ENCODE measurements at regions not wholly inside any gene's neighbourhood (a gene's known extent, or its start where the extent isn't known, plus 50 kb on each side); places are given as distances from the start of the nearest gene placed in this dataset.

- Histone ChIP-seq H3K27ac (ENCODE audit: insufficient read depth, low read depth, low read length, poor library complexity, severe bottlenecking) (no peak overlapping the region), H3K4me3 (ENCODE audit: insufficient read depth, low read depth, low read length) (no peak overlapping the region), H3K27me3 (ENCODE audit: control insufficient read depth, insufficient read depth, low read length, poor library complexity, severe bottlenecking) (no peaks in the 10 kb centered on the region), H3K9me3 (ENCODE audit: control insufficient read depth, low read length) (no peaks in the 10 kb centered on the region), H3K36me3 (ENCODE audit: control insufficient read depth, insufficient read depth, low read length) (no peaks in the 10 kb centered on the region), H3K4me1 (ENCODE audit: control insufficient read depth, insufficient read depth, low read length) (no peaks in the 10 kb centered on the region)
- WGBS, 2 experiments = 83 to 88% methylated on average over 3 of the region's 4 CpGs
These were observed 188.3 kb upstream of the THBS1 start for GRCh38 chr15:39392469-39393047.

- WGBS, 2 experiments = 83 to 89% methylated on average over 4 of the region's 4 CpGs
- no peak overlapping the region for H3K27ac ChIP-seq (ENCODE audit: insufficient read depth, low read depth, low read length, poor library complexity, severe bottlenecking)
- no peak overlapping the region for H3K4me3 ChIP-seq (ENCODE audit: insufficient read depth, low read depth, low read length)
- no peaks in the 10 kb centered on the region for H3K27me3 ChIP-seq (ENCODE audit: control insufficient read depth, insufficient read depth, low read length, poor library complexity, severe bottlenecking)
- H3K36me3 ChIP-seq (ENCODE audit: control insufficient read depth, insufficient read depth, low read length) = no peaks in the 10 kb centered on the region
- no peaks in the 10 kb centered on the region for H3K4me1 ChIP-seq (ENCODE audit: control insufficient read depth, insufficient read depth, low read length)
- no peaks in the 10 kb centered on the region for H3K9me3 ChIP-seq (ENCODE audit: control insufficient read depth, low read length)
These were observed 187.1 kb upstream of the THBS1 start for GRCh38 chr15:39393575-39394335.

- H3K9me3 ChIP-seq (ENCODE audit: control insufficient read depth, low read length) = no peaks in the 10 kb centered on the region
- H3K4me1 ChIP-seq (ENCODE audit: control insufficient read depth, insufficient read depth, low read length) = no peaks in the 10 kb centered on the region
These were observed 186.4 kb upstream of the THBS1 start for GRCh38 chr15:39394496-39394895.

GRCh38 chr15:39396979-39397615 lies 183.8 kb upstream of the THBS1 start:
- Histone ChIP-seq H3K9me3 (ENCODE audit: control insufficient read depth, low read length) (no peaks in the 10 kb centered on the region), H3K4me1 (ENCODE audit: control insufficient read depth, insufficient read depth, low read length) (no peaks in the 10 kb centered on the region), H3K27ac (ENCODE audit: insufficient read depth, low read depth, low read length, poor library complexity, severe bottlenecking) (no peak overlapping the region), H3K4me3 (ENCODE audit: insufficient read depth, low read depth, low read length) (no peak overlapping the region), H3K27me3 (ENCODE audit: control insufficient read depth, insufficient read depth, low read length, poor library complexity, severe bottlenecking) (no peaks in the 10 kb centered on the region), H3K36me3 (ENCODE audit: control insufficient read depth, insufficient read depth, low read length) (no peaks in the 10 kb centered on the region)
- 93% methylated on average over 8 of the region's 8 CpGs for WGBS, 2 experiments

More at GRCh38 chr15:39394496-39394895, 186.4 kb upstream of the THBS1 start:
- H3K4me3 ChIP-seq (ENCODE audit: insufficient read depth, low read depth, low read length) = no peak overlapping the region
- no peaks in the 10 kb centered on the region for H3K36me3 ChIP-seq (ENCODE audit: control insufficient read depth, insufficient read depth, low read length)
- no peak overlapping the region for H3K27ac ChIP-seq (ENCODE audit: insufficient read depth, low read depth, low read length, poor library complexity, severe bottlenecking)
- H3K27me3 ChIP-seq (ENCODE audit: control insufficient read depth, insufficient read depth, low read length, poor library complexity, severe bottlenecking) = no peaks in the 10 kb centered on the region

GRCh38 chr15:39397883-39398282 lies 183.0 kb upstream of the THBS1 start:
- 94 to 95% methylated on average over 3 of the region's 3 CpGs for WGBS, 2 experiments
- no peak overlapping the region for H3K4me3 ChIP-seq (ENCODE audit: insufficient read depth, low read depth, low read length)

GRCh38 chr15:39399600-39399999 lies 181.3 kb upstream of the THBS1 start:
- no peaks in the 10 kb centered on the region for H3K4me1 ChIP-seq (ENCODE audit: control insufficient read depth, insufficient read depth, low read length)
- no peaks in the 10 kb centered on the region for H3K36me3 ChIP-seq (ENCODE audit: control insufficient read depth, insufficient read depth, low read length)
- 95 to 100% methylated on average over 2 of the region's 2 CpGs for WGBS, 2 experiments

More at GRCh38 chr15:39397883-39398282, 183.0 kb upstream of the THBS1 start:
- Histone ChIP-seq H3K27ac (ENCODE audit: insufficient read depth, low read depth, low read length, poor library complexity, severe bottlenecking) (no peak overlapping the region), H3K36me3 (ENCODE audit: control insufficient read depth, insufficient read depth, low read length) (no peaks in the 10 kb centered on the region), H3K27me3 (ENCODE audit: control insufficient read depth, insufficient read depth, low read length, poor library complexity, severe bottlenecking) (no peaks in the 10 kb centered on the region), H3K4me1 (ENCODE audit: control insufficient read depth, insufficient read depth, low read length) (no peaks in the 10 kb centered on the region), H3K9me3 (ENCODE audit: control insufficient read depth, low read length) (no peaks in the 10 kb centered on the region)

GRCh38 chr15:39400002-39400401 lies 180.9 kb upstream of the THBS1 start:
- Histone ChIP-seq H3K27me3 (ENCODE audit: control insufficient read depth, insufficient read depth, low read length, poor library complexity, severe bottlenecking) (no peaks in the 10 kb centered on the region), H3K36me3 (ENCODE audit: control insufficient read depth, insufficient read depth, low read length) (no peaks in the 10 kb centered on the region), H3K9me3 (ENCODE audit: control insufficient read depth, low read length) (no peaks in the 10 kb centered on the region), H3K4me3 (ENCODE audit: insufficient read depth, low read depth, low read length) (no peak overlapping the region), H3K4me1 (ENCODE audit: control insufficient read depth, insufficient read depth, low read length) (no peaks in the 10 kb centered on the region), H3K27ac (ENCODE audit: insufficient read depth, low read depth, low read length, poor library complexity, severe bottlenecking) (no peak overlapping the region)
- WGBS, 2 experiments = 100% methylated on average over 1 of the region's 1 CpG

More at GRCh38 chr15:39399600-39399999, 181.3 kb upstream of the THBS1 start:
- H3K27ac ChIP-seq (ENCODE audit: insufficient read depth, low read depth, low read length, poor library complexity, severe bottlenecking) = no peak overlapping the region
- H3K4me3 ChIP-seq (ENCODE audit: insufficient read depth, low read depth, low read length) = no peak overlapping the region
- H3K9me3 ChIP-seq (ENCODE audit: control insufficient read depth, low read length) = no peaks in the 10 kb centered on the region
- no peaks in the 10 kb centered on the region for H3K27me3 ChIP-seq (ENCODE audit: control insufficient read depth, insufficient read depth, low read length, poor library complexity, severe bottlenecking)

- no peak overlapping the region for H3K27ac ChIP-seq (ENCODE audit: insufficient read depth, low read depth, low read length, poor library complexity, severe bottlenecking)
- H3K36me3 ChIP-seq (ENCODE audit: control insufficient read depth, insufficient read depth, low read length) = no peaks in the 10 kb centered on the region
- 95 to 96% methylated on average over 4 to 7 of the region's 7 CpGs for WGBS, 2 experiments
- H3K4me1 ChIP-seq (ENCODE audit: control insufficient read depth, insufficient read depth, low read length) = no peaks in the 10 kb centered on the region
- no peaks in the 10 kb centered on the region for H3K9me3 ChIP-seq (ENCODE audit: control insufficient read depth, low read length)
- no peak overlapping the region for H3K4me3 ChIP-seq (ENCODE audit: insufficient read depth, low read depth, low read length)
- no peaks in the 10 kb centered on the region for H3K27me3 ChIP-seq (ENCODE audit: control insufficient read depth, insufficient read depth, low read length, poor library complexity, severe bottlenecking)
These were observed 179.9 kb upstream of the THBS1 start for GRCh38 chr15:39400821-39401550.

- WGBS, 2 experiments = 80% methylated on average over 2 of the region's 3 CpGs
- no peak overlapping the region for H3K27ac ChIP-seq (ENCODE audit: insufficient read depth, low read depth, low read length, poor library complexity, severe bottlenecking)
- no peaks in the 10 kb centered on the region for H3K36me3 ChIP-seq (ENCODE audit: control insufficient read depth, insufficient read depth, low read length)
- no peak overlapping the region for H3K4me3 ChIP-seq (ENCODE audit: insufficient read depth, low read depth, low read length)
- H3K27me3 ChIP-seq (ENCODE audit: control insufficient read depth, insufficient read depth, low read length, poor library complexity, severe bottlenecking) = no peaks in the 10 kb centered on the region
- H3K9me3 ChIP-seq (ENCODE audit: control insufficient read depth, low read length) = no peaks in the 10 kb centered on the region
- no peaks in the 10 kb centered on the region for H3K4me1 ChIP-seq (ENCODE audit: control insufficient read depth, insufficient read depth, low read length)
These were observed 177.2 kb upstream of the THBS1 start for GRCh38 chr15:39403640-39404117.

GRCh38 chr15:39404767-39405181 lies 176.1 kb upstream of the THBS1 start:
- Histone ChIP-seq H3K36me3 (ENCODE audit: control insufficient read depth, insufficient read depth, low read length) (no peaks in the 10 kb centered on the region), H3K27ac (ENCODE audit: insufficient read depth, low read depth, low read length, poor library complexity, severe bottlenecking) (no peak overlapping the region)
- 94 to 96% methylated on average over 5 of the region's 5 CpGs for WGBS, 2 experiments

More at GRCh38 chr15:39404767-39405181, 176.1 kb upstream of the THBS1 start:
- H3K9me3 ChIP-seq (ENCODE audit: control insufficient read depth, low read length) = no peaks in the 10 kb centered on the region
- H3K4me1 ChIP-seq (ENCODE audit: control insufficient read depth, insufficient read depth, low read length) = no peaks in the 10 kb centered on the region
- no peaks in the 10 kb centered on the region for H3K27me3 ChIP-seq (ENCODE audit: control insufficient read depth, insufficient read depth, low read length, poor library complexity, severe bottlenecking)
- no peak overlapping the region for H3K4me3 ChIP-seq (ENCODE audit: insufficient read depth, low read depth, low read length)
